Astrocyte of the cerebellum (primary cell): ENCODE measurements at regions not wholly inside any gene's neighbourhood (a gene's known extent, or its start where the extent isn't known, plus 50 kb on each side); places are given as distances from the start of the nearest gene placed in this dataset.
"Not testable (repeated sequence)": the region's sequence is repeated elsewhere in the genome, so short reads cannot be mapped to it uniquely, and the experiment has no call there.

ENCODE experiments used
- DNase-seq: peaks from one replicate; pipeline ENCODE4 v3.0.0-alpha.2; 2011; ENCODE audit warnings: low read depth
- H3K4me3 ChIP-seq: 2 replicates; pipeline ENCODE4 v1.5.1; 2011; ENCODE audit warnings: mild to moderate bottlenecking, low read depth, low read length, moderate library complexity
- CTCF ChIP-seq: IDR thresholded peaks from 2 replicates; pipeline ENCODE4 v1.5.1; 2012; ENCODE audit warnings: low read length, low read depth, moderate library complexity, mild to moderate bottlenecking; ENCODE audit errors: missing control alignments
- in situ Hi-C: cut with HindIII; loops from 2 replicates; pipeline ENCODE4 v1.10.0; 2017; ENCODE audit warnings: low sequenced_read_pairs

- no peak overlapping the region for H3K4me3 ChIP-seq
- DNase-seq, result no peak
- TF ChIP-seq CTCF, result no peak
- in situ Hi-C loops, result no loop called here
Observed at GRCh38 chr11:19615341-19616183, 97.1 kb upstream of the NAV2 start.

GRCh38 chr11:19614370-19614940 is 98.2 kb upstream of the NAV2 start:
- in situ Hi-C loops, result no loop called here

DNA sequence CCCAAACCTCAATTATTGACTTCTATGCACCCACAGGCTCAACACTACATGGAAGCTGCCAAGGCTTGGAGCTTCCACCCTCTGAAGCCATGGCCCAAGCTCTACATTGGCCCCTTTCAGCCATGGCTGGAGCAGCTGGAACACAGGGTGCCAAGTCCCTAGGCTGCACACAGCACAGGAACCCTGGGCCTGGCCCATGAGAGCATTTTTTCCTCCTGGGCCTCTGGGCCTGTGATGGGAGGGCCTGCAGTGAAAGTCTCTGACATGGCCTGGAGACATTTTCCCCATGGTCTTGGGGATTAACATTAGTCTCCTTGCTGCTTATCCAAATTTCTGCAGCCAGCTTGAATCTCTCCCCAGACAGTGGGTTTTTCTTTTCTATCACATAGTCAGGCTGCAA is 100.6 kb upstream of the NAV2 start:
- H3K4me3 ChIP-seq, in situ Hi-C loops, DNase-seq: not testable (repeated sequence)

More at GRCh38 chr11:19614370-19614940, 98.2 kb upstream of the NAV2 start:
- H3K4me3 ChIP-seq, result no peak overlapping the region
- TF ChIP-seq CTCF, result no peak
- no peak for DNase-seq

DNA sequence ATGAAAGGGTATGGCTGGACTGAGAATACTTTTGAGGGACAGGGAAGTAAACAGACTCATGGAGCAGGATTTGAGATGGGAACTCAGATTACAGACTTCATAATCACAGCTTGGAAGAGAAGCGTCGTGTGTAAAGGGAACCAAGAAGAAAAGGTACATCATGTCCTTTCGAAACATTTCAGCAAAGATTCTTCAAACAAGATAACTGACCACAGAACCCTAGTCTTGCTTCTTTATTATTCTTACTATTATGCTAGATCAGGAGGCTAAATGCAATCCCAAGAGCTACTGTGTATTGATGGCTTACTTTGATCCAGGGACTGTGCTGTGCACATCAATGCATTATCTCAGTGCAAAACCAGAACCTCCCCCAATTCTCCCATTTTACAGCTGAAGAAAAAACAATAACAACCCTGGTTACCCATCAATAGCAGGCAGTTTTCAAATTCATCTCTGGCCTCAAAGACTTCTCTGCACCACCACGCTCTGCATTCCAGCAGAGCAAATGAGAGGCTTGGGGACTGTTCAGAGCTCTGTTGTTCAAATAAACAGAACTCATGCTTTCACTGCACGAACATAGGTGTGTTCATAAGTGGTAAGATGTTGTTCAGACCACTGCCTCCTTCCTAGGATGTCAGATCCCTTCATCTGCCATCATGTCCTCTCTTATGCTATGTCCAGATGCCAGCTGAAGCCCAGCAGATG is 104.8 kb upstream of the NAV2 start:
- in situ Hi-C loops, result no loop called here
- DNase-seq, result no peak
- no peak for TF ChIP-seq CTCF
- no peak overlapping the region for H3K4me3 ChIP-seq

GRCh38 chr11:19606856-19607655 is 105.6 kb upstream of the NAV2 start:
- TF ChIP-seq CTCF, result no peak
- DNase-seq, result no peak
- no peak overlapping the region for H3K4me3 ChIP-seq
- in situ Hi-C loops, result no loop called here

DNA sequence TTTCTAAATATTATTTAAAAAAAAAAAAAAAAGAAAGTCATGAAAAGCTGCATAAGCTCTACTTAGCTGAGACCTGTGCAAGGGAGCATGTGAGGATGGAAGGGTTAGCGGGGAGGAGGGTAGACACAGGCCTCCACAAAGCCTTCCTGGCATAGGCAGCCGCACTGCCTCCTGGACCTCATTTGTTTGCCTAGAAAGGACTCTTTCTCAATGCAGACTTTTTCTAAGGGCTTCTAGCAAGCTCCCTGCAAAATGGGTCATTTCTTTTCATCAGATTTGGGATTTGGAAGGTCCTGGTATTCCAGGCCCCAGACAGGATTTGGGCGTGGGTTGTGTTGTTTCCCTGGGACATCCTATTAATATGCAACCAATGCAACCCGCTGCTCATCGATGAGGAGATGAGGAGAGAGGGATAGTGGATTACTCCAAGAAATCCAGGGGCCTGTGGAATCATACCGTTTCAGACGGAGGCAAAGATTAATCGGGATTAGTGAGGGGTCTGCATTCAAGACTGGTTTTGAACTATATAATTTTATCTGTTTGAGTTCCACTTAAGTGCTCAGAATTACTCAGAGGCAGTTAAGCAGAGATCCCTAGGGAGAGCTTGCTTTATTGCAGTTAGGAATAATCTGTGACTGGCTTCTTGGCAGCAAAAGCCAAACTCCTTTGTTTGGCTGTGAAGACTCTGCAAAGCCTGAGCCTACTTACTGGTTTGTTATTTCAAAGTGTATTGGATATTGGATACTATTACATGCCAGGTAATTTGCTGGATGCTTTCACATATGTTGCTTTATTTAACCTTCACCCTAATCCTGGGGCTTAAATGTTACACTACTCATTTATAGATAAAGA is 106.9 kb upstream of the NAV2 start:
- DNase-seq, result peak; percentile 80
- in situ Hi-C loops, result no loop called here
- H3K4me3 ChIP-seq, result no peak overlapping the region
- TF ChIP-seq CTCF, result no peak
